DOHH2 (cell line): ENCODE measurements at regions not wholly inside any gene's neighbourhood (a gene's known extent, or its start where the extent isn't known, plus 50 kb on each side); places are given as distances from the start of the nearest gene placed in this dataset.

Experiments used
- CTCF ChIP-seq: fragments of 200-600 bp; sonication (generic); IDR thresholded peaks from one replicate; pipeline ENCODE4 v1.5.1; 2014; ENCODE audit warnings: antibody characterized with exemption, mild to moderate bottlenecking, low read depth, low read length; ENCODE audit not compliant: poor library complexity, severe bottlenecking
- EZH2phosphoT487 ChIP-seq: fragments of 200-600 bp; sonication (generic); IDR thresholded peaks from 2 replicates; pipeline ENCODE4 v1.6.1; 2017; ENCODE audit warnings: borderline replicate concordance, mild to moderate bottlenecking, antibody characterized with exemption, low read length, moderate library complexity, mixed read lengths

GRCh38 chrX:30997411-30997810 lies 74.4 kb downstream of the FTHL17 start:
- no peak for TF ChIP-seq CTCF
- TF ChIP-seq EZH2phosphoT487, result no peak
